IMR-90 (cell line): ENCODE measurements at regions not wholly inside any gene's neighbourhood (a gene's known extent, or its start where the extent isn't known, plus 50 kb on each side); places are given as distances from the start of the nearest gene placed in this dataset.

ENCODE experiments used
- ATAC-seq: fragments of 200-7000 bp; cut with Tn5 transposase; 2 replicates; pipeline ENCODE4 v1.9.1; 2020; ENCODE audit warnings: low read depth, mild to moderate bottlenecking, moderate library complexity
- BruUV-seq: library from RNA; stranded (reverse); fragments of 400-500 nt; replicated peaks from 2 replicates; lab custom pipeline; 2021; lab: Mats Ljungman, UMichigan
- CTCF ChIA-PET: fragments of 300-600 bp; formaldehyde crosslinking; extraction: SDS; loops from one replicate; lab custom pipeline; 2021; ENCODE audit warnings: antibody characterized with exemption; lab: Yijun Ruan, JAX
- POLR2A ChIA-PET: fragments of 300-600 bp; sonication (Branson Sonifier 250); formaldehyde crosslinking; loops from one replicate; lab custom pipeline; 2022; ENCODE audit warnings: antibody characterized with exemption; ENCODE audit not compliant: unreplicated experiment; lab: Charles Lee
- DNase-seq: peaks from one replicate; pipeline ENCODE4 v3.0.0; 2013
- H2AFZ ChIP-seq: replicated peaks from 2 replicates; pipeline ENCODE3; 2013; ENCODE audit warnings: low read length, mild to moderate bottlenecking; ENCODE audit not compliant: poor library complexity
- H2AK5ac ChIP-seq: 2 replicates; pipeline ENCODE4 v1.6.1; 2013; ENCODE audit warnings: low read depth, low read length, inconsistent platforms
- H2AK9ac ChIP-seq: replicated peaks from 2 replicates; pipeline ENCODE3; 2013; ENCODE audit warnings: mild to moderate bottlenecking, low read depth, low read length, moderate library complexity; ENCODE audit not compliant: poor library complexity
- H2BK120ac ChIP-seq: 2 replicates; pipeline ENCODE4 v1.6.1; 2013; ENCODE audit warnings: low read depth, low read length, inconsistent platforms
- H2BK15ac ChIP-seq: 3 replicates; pipeline ENCODE4 v1.6.1; 2013; ENCODE audit warnings: low read depth, low read length, inconsistent platforms
- H2BK20ac ChIP-seq: 2 replicates; pipeline ENCODE4 v1.6.1; 2013; ENCODE audit warnings: low read depth, mild to moderate bottlenecking, inconsistent platforms, low read length, moderate library complexity
- H2BK5ac ChIP-seq: 2 replicates; pipeline ENCODE4 v1.6.1; 2013; ENCODE audit warnings: mild to moderate bottlenecking, low read depth, low read length, inconsistent platforms; ENCODE audit not compliant: poor library complexity, severe bottlenecking
- H3K14ac ChIP-seq: replicated peaks from 2 replicates; pipeline ENCODE4 v1.6.1; 2013; ENCODE audit warnings: low read depth, low read length, inconsistent platforms
- H3K18ac ChIP-seq: 2 replicates; pipeline ENCODE4 v1.6.1; 2013; ENCODE audit warnings: low read depth, low read length, control low read depth
- H3K23ac ChIP-seq: 2 replicates; pipeline ENCODE4 v1.6.1; 2013; ENCODE audit warnings: low read depth, low read length, inconsistent platforms
- H3K27ac ChIP-seq: 2 replicates; pipeline ENCODE4 v1.5.1; 2013; ENCODE audit warnings: mild to moderate bottlenecking, control low read depth, low read length; ENCODE audit not compliant: insufficient read depth
- H3K27me3 ChIP-seq: 2 replicates; pipeline ENCODE4 v1.6.1; 2013; ENCODE audit warnings: low read length; ENCODE audit not compliant: control insufficient read depth, insufficient read depth
- H3K36me3 ChIP-seq: 2 replicates; pipeline ENCODE4 v1.6.1; 2013; ENCODE audit warnings: low read length, mixed read lengths; ENCODE audit not compliant: control insufficient read depth, insufficient read depth
- H3K4ac ChIP-seq: 2 replicates; pipeline ENCODE4 v1.6.1; 2013; ENCODE audit warnings: low read depth, low read length, inconsistent platforms
- H3K4me1 ChIP-seq: 2 replicates; pipeline ENCODE4 v1.6.1; 2013; ENCODE audit warnings: low read length, mixed read lengths; ENCODE audit not compliant: control insufficient read depth, insufficient read depth
- H3K4me2 ChIP-seq: 2 replicates; pipeline ENCODE4 v1.6.1; 2013; ENCODE audit warnings: low read depth, mild to moderate bottlenecking, control low read depth, low read length, moderate library complexity
- H3K4me3 ChIP-seq: 2 replicates; pipeline ENCODE4 v1.5.1; 2013; ENCODE audit warnings: low read depth, mild to moderate bottlenecking, control low read depth, low read length, moderate library complexity; ENCODE audit not compliant: insufficient read depth
- H3K56ac ChIP-seq: 2 replicates; pipeline ENCODE4 v1.6.1; 2013; ENCODE audit warnings: low read length, inconsistent platforms; ENCODE audit not compliant: insufficient read depth; ENCODE audit errors: extremely low read depth
- H3K79me1 ChIP-seq, 2 experiments: 2 replicates each; pipeline ENCODE4 v1.6.1; 2013; ENCODE audit warnings: low read length in 2 of 2, inconsistent platforms in 1 of 2, low read depth in 1 of 2
- H3K9ac ChIP-seq: 2 replicates; pipeline ENCODE4 v1.6.1; 2013; ENCODE audit warnings: low read depth, low read length, control low read depth
- H3K9me1 ChIP-seq: 2 replicates; pipeline ENCODE4 v1.6.1; 2013; ENCODE audit warnings: low read length, inconsistent platforms; ENCODE audit not compliant: insufficient read depth
- H3K9me3 ChIP-seq: 2 replicates; pipeline ENCODE4 v1.6.1; 2013; ENCODE audit warnings: low read length; ENCODE audit not compliant: control insufficient read depth, insufficient read depth
- H4K20me1 ChIP-seq: 2 replicates; pipeline ENCODE4 v1.6.1; 2013; ENCODE audit warnings: low read length, inconsistent platforms; ENCODE audit not compliant: insufficient read depth
- H4K5ac ChIP-seq: 2 replicates; pipeline ENCODE4 v1.6.1; 2013; ENCODE audit warnings: mild to moderate bottlenecking, low read depth, low read length, control low read depth
- H4K8ac ChIP-seq, 2 experiments: 2 replicates each; pipeline ENCODE4 v1.6.1; 2013; ENCODE audit warnings: low read depth in 2 of 2, low read length in 2 of 2, control low read depth in 1 of 2, inconsistent platforms in 1 of 2
- H4K91ac ChIP-seq: 2 replicates; pipeline ENCODE4 v1.6.1; 2013; ENCODE audit warnings: low read depth, low read length, inconsistent platforms; ENCODE audit not compliant: insufficient read depth
- CHD1 ChIP-seq: IDR thresholded peaks from 2 replicates; pipeline ENCODE4 v1.6.1; 2012; ENCODE audit warnings: low read depth, low read length, improper control_type of control experiment
- FOS ChIP-seq: fragments of 150-350 bp; IDR thresholded peaks from 2 replicates; pipeline ENCODE4 v1.6.1; 2016; ENCODE audit warnings: low read depth, low read length
- MAFK ChIP-seq: IDR thresholded peaks from 2 replicates; pipeline ENCODE4 v1.6.1; 2012; ENCODE audit warnings: low read depth, low read length, improper control_type of control experiment
- MAZ ChIP-seq: IDR thresholded peaks from 2 replicates; pipeline ENCODE4 v1.6.1; 2012; ENCODE audit warnings: low read depth, mild to moderate bottlenecking, low read length, improper control_type of control experiment, moderate library complexity, borderline replicate concordance
- MXI1 ChIP-seq: IDR thresholded peaks from 2 replicates; pipeline ENCODE4 v1.6.1; 2012; ENCODE audit warnings: low read depth, mild to moderate bottlenecking, low read length, moderate library complexity, borderline replicate concordance
- POLR2A ChIP-seq: IDR thresholded peaks from 2 replicates; pipeline ENCODE4 v1.6.1; 2012; ENCODE audit warnings: mild to moderate bottlenecking, low read depth, low read length
- RAD21 ChIP-seq: IDR thresholded peaks from 2 replicates; pipeline ENCODE4 v1.6.1; 2012; ENCODE audit warnings: low read length, improper control_type of control experiment
- RCOR1 ChIP-seq: IDR thresholded peaks from 2 replicates; pipeline ENCODE4 v1.6.1; 2012; ENCODE audit warnings: mild to moderate bottlenecking, low read length, improper control_type of control experiment; ENCODE audit not compliant: insufficient replicate concordance
- SMC3 ChIP-seq: fragments of 150-350 bp; IDR thresholded peaks from 2 replicates; pipeline ENCODE4 v1.6.1; 2016; ENCODE audit warnings: low read depth, mild to moderate bottlenecking, antibody characterized with exemption, low read length, moderate library complexity
- WGBS, 2 experiments: methylation state at CpG; one replicate each; pipeline versions ENCODE4 v1.1.5 to v1.1.7; 2013; ENCODE audit warnings: missing lambda C conversion rate in 2 of 2; ENCODE audit not compliant: insufficient read length in 1 of 2; ENCODE audit errors: extremely low coverage in 2 of 2; 5-methylcytosine and 5-hydroxymethylcytosine counted together
- dilution Hi-C: fragments of 300-500 bp; cut with HindIII; formaldehyde crosslinking; loops from one replicate; pipeline ENCODE4 v1.14.3; 2018; ENCODE audit warnings: low sequenced_read_pairs; ENCODE audit not compliant: unreplicated experiment
- in situ Hi-C: fragments of 300-500 bp; cut with MboI; formaldehyde crosslinking; loops from 3 replicates; pipeline ENCODE4 v1.14.3; 2019; ENCODE audit warnings: low sequenced_read_pairs, inconsistent platforms, mixed read lengths
- intact Hi-C: fragments of 100-400 bp; cut with micrococcal nuclease; formaldehyde crosslinking; loops from 2 replicates; pipeline ENCODE4 v1.10.0; 2022
- TF ChIP-seq, protein P1 (sequence below): fragments of 150-350 bp; IDR thresholded peaks from 2 replicates; pipeline ENCODE4 v1.6.1; 2016; ENCODE audit warnings: low read depth, mild to moderate bottlenecking, low read length, moderate library complexity, borderline replicate concordance
- TF ChIP-seq, protein P2 (sequence below): conservative IDR thresholded peaks from 2 replicates; pipeline ENCODE4 v1.5.1; 2012; ENCODE audit warnings: mild to moderate bottlenecking, low read depth, low read length, improper control_type of control experiment
- TF ChIP-seq, protein P3 (sequence below): fragments of 150-350 bp; IDR thresholded peaks from 2 replicates; pipeline ENCODE4 v1.6.1; 2017; ENCODE audit warnings: mild to moderate bottlenecking, antibody characterized with exemption, low read length, low read depth

DNA sequence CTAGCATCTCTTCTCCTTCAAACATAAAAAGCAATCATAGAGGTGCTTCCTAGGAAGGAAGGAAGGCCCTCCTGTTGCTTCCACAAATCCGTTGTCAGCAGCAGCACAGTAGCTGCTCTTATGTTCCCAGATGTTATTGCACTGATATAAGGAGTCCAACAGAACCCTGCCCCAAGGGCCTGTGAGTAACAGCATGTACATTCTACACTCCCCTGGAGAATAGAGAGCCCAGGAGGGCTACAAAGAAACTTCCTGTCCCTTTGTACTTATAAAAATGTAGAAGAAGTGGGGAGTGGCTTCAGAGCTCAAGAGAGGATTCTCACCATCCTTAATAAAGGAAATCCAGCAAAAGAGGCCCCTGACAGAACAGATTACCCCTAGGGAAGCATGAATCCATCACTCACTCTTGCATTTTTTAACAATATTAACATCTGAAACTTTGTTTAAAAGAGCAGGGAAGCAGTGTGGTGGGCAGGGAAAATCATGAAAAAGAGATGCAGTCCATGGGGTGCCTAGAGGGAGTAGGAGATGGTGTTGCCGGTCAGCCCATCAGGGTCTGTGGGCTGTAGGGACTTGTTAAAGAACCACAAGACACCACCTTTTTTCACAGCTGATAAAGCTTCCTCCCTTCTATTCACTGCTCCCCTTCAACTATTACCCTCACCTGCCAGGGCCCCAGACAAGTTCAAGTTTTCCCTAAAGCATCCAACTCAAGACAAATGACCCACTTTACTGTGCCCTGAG lies 104.5 kb upstream of the ADGRF1 start:
- peak; percentile 69 for ATAC-seq
- WGBS, 2 experiments, result no CpG with 5 or more reads among the region's 2 CpGs

More for the DNA sequence above, 104.5 kb upstream of the ADGRF1 start:
- no peaks in the 10 kb centered on the region for H3K27me3 ChIP-seq
- peak; percentile 43 for DNase-seq
- peak overlapping the region; percentile 40; the same call in 1 of the 2 replicates for H4K5ac ChIP-seq
- H3K4me2 ChIP-seq, result no peak overlapping the region
- ChIA-PET POLR2A (interaction anchor here (0.6 kb wide), 1 partner anchor 9 kb away, joined by 4 read pairs; no protein-coding TSS in a partner anchor), CTCF (no interaction called here)
- H2AK5ac ChIP-seq, result peak overlapping the region; percentile 36; the same call in 1 of the 2 replicates
- in situ Hi-C loops (no loop called here), dilution Hi-C loops (no loop called here), intact Hi-C loops (no loop called here)
- TF ChIP-seq MAZ (no peak), RAD21 (no peak), RCOR1 (no peak), CHD1 (no peak), FOS (no peak), MAFK (no peak), POLR2A (no peak), MXI1 (no peak), SMC3 (no peak)
- TF ChIP-seq, protein P1, sequence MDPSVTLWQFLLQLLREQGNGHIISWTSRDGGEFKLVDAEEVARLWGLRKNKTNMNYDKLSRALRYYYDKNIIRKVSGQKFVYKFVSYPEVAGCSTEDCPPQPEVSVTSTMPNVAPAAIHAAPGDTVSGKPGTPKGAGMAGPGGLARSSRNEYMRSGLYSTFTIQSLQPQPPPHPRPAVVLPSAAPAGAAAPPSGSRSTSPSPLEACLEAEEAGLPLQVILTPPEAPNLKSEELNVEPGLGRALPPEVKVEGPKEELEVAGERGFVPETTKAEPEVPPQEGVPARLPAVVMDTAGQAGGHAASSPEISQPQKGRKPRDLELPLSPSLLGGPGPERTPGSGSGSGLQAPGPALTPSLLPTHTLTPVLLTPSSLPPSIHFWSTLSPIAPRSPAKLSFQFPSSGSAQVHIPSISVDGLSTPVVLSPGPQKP, result no peak
- TF ChIP-seq, protein P2, sequence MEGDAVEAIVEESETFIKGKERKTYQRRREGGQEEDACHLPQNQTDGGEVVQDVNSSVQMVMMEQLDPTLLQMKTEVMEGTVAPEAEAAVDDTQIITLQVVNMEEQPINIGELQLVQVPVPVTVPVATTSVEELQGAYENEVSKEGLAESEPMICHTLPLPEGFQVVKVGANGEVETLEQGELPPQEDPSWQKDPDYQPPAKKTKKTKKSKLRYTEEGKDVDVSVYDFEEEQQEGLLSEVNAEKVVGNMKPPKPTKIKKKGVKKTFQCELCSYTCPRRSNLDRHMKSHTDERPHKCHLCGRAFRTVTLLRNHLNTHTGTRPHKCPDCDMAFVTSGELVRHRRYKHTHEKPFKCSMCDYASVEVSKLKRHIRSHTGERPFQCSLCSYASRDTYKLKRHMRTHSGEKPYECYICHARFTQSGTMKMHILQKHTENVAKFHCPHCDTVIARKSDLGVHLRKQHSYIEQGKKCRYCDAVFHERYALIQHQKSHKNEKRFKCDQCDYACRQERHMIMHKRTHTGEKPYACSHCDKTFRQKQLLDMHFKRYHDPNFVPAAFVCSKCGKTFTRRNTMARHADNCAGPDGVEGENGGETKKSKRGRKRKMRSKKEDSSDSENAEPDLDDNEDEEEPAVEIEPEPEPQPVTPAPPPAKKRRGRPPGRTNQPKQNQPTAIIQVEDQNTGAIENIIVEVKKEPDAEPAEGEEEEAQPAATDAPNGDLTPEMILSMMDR, result no peak
- TF ChIP-seq, protein P3, sequence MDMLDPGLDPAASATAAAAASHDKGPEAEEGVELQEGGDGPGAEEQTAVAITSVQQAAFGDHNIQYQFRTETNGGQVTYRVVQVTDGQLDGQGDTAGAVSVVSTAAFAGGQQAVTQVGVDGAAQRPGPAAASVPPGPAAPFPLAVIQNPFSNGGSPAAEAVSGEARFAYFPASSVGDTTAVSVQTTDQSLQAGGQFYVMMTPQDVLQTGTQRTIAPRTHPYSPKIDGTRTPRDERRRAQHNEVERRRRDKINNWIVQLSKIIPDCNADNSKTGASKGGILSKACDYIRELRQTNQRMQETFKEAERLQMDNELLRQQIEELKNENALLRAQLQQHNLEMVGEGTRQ, result no peak
- H3K9me3 ChIP-seq, result no peaks in the 10 kb centered on the region
- H4K20me1 ChIP-seq, result no peaks in the 10 kb centered on the region
- H3K4me1 ChIP-seq, result peaks cover 16% of the 10 kb centered on the region
- H2BK5ac ChIP-seq, result peak overlapping the region; percentile 14
- no peaks in the 10 kb centered on the region for H3K79me1 ChIP-seq
- no peaks in the 10 kb centered on the region for H3K36me3 ChIP-seq
- H3K23ac ChIP-seq, result no peak overlapping the region; the same call in 1 of the 2 replicates
- H2AK9ac ChIP-seq, result peak overlapping the region; percentile 15
- H2BK15ac ChIP-seq, result peak overlapping the region; percentile 94
- H2BK20ac ChIP-seq, result peak overlapping the region; percentile 73
- H3K4me3 ChIP-seq, result no peak overlapping the region
- peak overlapping the region; percentile 91 for H3K18ac ChIP-seq
- peak overlapping the region; percentile 8 for H4K91ac ChIP-seq
- H3K14ac ChIP-seq, result peak overlapping the region; percentile 83
- H3K9ac ChIP-seq, result no peak overlapping the region
- H3K27ac ChIP-seq, result no peak overlapping the region
- H4K8ac ChIP-seq, result peak overlapping the region; percentile 44 to 58; a peak in 3 of 4 replicates
- peak overlapping the region; percentile 77; the same call in 1 of the 2 replicates for H3K4ac ChIP-seq
- H3K56ac ChIP-seq, result no peak overlapping the region
- peak overlapping the region; percentile 71 for H2AFZ ChIP-seq
- no TSS peak for BruUV-seq
- peaks cover 5% of the 10 kb centered on the region; the same call in 1 of the 2 replicates for H3K9me1 ChIP-seq
- H2BK120ac ChIP-seq, result peak overlapping the region; percentile 78
